ENCODE measurements at regions not wholly inside any gene's neighbourhood (a gene's known extent, or its start where the extent isn't known, plus 50 kb on each side); places are given as distances from the start of the nearest gene placed in this dataset.

DNA sequence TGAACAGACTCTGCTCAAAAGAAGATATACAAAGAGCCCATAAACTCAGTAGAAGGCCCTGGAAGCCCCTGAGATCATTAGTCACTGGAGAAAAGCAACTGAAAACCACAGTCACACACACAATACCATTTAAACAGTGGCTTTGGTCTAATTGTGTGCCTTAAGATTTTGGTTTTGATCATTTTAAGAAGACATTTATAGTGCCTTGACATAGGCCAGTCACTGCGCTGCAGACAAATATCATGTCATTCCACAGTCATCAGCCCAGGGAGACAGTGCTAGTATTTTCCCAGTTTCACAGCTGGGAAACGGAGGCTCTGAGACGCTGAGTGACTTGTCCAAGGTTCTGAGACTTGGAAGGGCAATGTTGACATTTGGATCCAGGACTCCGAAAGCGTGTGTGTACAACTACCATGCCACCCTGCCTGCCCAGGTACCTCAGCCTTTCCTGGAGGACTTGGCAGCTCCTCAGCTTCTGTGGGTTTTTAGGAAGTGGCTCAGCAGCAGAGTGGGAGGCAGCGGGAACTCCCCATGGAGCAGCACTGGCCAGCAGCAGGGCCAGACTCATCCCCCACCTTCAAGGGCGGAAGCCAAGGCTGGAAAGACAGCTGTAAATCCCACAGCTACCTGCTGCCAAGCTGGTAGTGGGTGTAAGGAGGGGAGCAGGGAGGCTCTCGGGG, 173.9 kb downstream of the WDR11 start:
- DNase-seq (ENCODE audit: low spot score) = no peak
- no peak for TF ChIP-seq CTCF (IDR thresholded peaks at IDR 0.05; ENCODE audit: extremely low read depth, insufficient read depth, missing control alignments)
- in situ Hi-C loops (cut with MboI; ENCODE audit: low pct_unique_long_range_greater_than_20kb, low sequenced_read_pairs, unreplicated experiment) = no loop called here

GRCh38 chr10:121025731-121026130, 174.6 kb downstream of the WDR11 start:
- no peak for TF ChIP-seq CTCF (IDR thresholded peaks at IDR 0.05; ENCODE audit: extremely low read depth, insufficient read depth, missing control alignments)
- no peak for DNase-seq (ENCODE audit: low spot score)
- in situ Hi-C loops (cut with MboI; ENCODE audit: low pct_unique_long_range_greater_than_20kb, low sequenced_read_pairs, unreplicated experiment) = no loop called here

- no peak for DNase-seq (ENCODE audit: low spot score)
- TF ChIP-seq CTCF (IDR thresholded peaks at IDR 0.05; ENCODE audit: extremely low read depth, insufficient read depth, missing control alignments) = no peak
- in situ Hi-C loops (cut with MboI; ENCODE audit: low pct_unique_long_range_greater_than_20kb, low sequenced_read_pairs, unreplicated experiment) = no loop called here
Measured at GRCh38 chr10:121027371-121027770, 176.2 kb downstream of the WDR11 start.

DNA sequence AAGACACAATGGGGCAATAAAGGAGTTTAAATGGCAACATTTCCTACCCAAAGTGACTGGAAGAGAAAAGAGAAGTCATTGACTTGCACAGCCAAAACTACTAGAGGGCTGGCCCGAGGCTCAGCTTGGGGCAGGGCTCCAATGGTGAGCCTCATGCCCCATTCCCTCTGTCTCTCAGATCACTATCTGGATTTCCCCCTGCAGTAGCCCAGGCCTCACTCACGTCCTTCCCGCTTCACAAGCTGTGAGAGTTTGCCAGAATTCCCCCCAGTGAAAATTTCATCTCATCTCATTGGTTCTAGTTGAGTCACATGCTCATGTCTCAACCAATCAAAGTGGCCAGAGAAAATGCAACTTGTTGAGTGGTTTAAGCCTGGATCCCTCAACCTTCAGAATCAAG, 181.3 kb downstream of the WDR11 start:
- DNase-seq (ENCODE audit: low spot score) = no peak
- no peak for TF ChIP-seq CTCF (IDR thresholded peaks at IDR 0.05; ENCODE audit: extremely low read depth, insufficient read depth, missing control alignments)
- in situ Hi-C loops (cut with MboI; ENCODE audit: low pct_unique_long_range_greater_than_20kb, low sequenced_read_pairs, unreplicated experiment) = no loop called here

- in situ Hi-C loops (cut with MboI; ENCODE audit: low pct_unique_long_range_greater_than_20kb, low sequenced_read_pairs, unreplicated experiment) = no loop called here
- no peak for TF ChIP-seq CTCF (IDR thresholded peaks at IDR 0.05; ENCODE audit: extremely low read depth, insufficient read depth, missing control alignments)
- DNase-seq (ENCODE audit: low spot score) = no peak
Measured at GRCh38 chr10:121033366-121033765, 182.2 kb downstream of the WDR11 start.

DNA sequence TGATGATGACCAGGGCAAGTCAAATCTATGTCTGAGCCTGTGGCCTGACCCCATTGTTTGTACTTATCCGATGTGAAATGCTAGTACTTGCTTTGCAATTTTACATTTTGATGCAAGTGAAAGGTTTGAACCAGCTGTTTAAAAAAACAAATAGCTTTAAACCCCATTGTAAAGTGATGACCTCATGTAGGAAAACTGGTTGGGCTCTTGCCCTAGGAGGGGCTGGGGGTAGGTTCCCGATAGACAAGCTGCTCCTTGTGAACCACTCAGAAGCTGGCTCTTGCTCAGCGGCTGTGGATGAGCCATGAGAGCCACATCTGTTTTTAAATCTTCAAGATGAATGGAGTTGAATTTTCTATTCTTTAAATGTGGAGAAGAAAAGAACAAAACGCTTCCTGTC, 185.3 kb downstream of the WDR11 start:
- TF ChIP-seq CTCF (IDR thresholded peaks at IDR 0.05; ENCODE audit: extremely low read depth, insufficient read depth, missing control alignments) = no peak
- in situ Hi-C loops (cut with MboI; ENCODE audit: low pct_unique_long_range_greater_than_20kb, low sequenced_read_pairs, unreplicated experiment) = no loop called here
- no peak for DNase-seq (ENCODE audit: low spot score)
